Middle frontal gyrus (tissue), 1 donor: ENCODE measurements at regions not wholly inside any gene's neighbourhood (a gene's known extent, or its start where the extent isn't known, plus 50 kb on each side); places are given as distances from the start of the nearest gene placed in this dataset.

Experiments used
- DNase-seq: peaks from one replicate; pipeline ENCODE4 v3.0.0-alpha.2; 2015; ENCODE audit warnings: low spot score; ENCODE audit errors: extremely low spot score

DNA sequence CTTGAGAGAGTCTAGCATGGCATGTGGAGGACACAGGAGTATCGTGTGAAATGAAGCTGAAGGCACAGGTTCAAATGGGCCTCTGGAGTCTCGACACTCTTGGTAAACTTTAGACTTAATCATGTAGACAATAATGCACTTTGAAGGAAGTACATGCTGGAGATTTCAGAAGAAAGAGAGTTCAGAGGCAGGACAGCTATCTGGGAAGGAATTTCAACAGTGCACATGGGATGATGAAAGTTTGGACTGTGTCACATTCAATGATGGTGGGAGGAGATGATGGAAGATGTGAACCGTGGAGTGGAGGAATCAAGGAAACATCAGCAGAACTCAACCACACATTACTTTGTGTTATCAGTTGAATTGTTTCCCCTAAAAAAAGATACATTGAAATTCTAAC is 88.6 kb upstream of the PAPPA start:
- no peak for DNase-seq

DNA sequence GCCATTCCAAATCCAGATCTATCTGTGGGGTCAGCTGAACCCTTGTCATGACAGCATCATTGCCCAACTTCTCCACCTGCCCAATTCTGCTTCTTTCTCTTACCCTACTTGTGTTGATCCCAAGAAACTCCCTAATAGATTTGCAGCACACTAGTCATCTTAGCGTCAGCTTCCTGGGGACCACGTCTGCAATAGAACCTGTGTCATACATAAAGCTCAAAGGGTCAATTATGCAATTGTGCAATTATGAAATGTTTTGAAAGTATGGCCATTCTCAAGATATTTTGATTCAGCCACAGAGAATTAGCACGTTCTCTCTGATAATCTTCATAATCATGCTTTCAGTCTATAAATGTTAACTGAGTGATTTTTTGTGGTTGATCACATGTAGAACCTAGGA is 87.4 kb upstream of the PAPPA start:
- DNase-seq: no peak

DNA sequence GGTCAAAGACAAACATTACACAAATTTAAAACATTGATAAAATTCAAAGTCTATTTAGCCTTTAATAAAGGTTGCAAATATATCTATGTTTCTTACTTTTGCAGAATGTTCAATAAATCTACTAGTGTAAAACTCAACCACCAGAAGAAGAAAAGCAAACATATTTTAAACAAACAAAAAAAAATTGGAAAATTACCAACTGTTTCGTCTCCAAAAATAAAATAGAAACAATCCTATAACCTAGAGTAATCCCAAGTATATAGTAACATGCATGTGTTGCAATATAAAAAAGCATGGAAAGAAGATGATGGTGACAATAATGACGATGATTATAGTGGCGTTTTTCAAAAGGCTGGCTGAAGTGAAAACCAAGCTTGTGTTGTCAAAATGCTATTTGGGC is 86.0 kb upstream of the PAPPA start:
- DNase-seq: no peak

DNA sequence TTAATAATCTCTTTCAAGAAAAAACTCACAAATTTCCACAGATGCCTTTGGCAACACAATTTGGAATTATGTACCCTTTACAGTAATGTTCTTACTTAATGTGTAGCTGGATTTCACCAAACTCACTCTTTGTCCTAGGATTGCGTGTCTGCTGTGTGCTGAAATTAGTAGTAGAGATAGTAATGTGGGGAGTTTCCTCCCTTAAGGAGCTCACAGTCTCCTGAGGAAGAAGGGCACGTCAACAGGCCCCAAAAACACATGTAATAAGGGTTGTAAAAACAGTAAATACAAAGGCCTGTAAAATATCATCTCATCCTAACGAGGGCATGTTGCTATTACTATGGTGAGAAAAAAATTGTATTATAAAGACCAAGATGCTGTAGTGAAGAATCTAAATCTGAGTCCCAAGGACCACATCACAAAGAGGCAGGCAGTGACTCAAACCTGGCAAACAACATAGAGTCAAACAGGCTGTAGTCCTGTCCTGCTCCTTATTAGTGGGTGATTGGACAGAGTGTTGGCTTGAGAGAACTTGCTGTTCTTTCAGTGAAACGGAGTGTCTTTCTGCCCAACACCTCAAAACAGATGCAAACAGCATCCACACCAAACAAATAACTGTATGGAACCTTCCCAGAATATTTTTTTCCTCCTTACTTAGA is 83.2 kb upstream of the PAPPA start:
- DNase-seq: no peak

DNA sequence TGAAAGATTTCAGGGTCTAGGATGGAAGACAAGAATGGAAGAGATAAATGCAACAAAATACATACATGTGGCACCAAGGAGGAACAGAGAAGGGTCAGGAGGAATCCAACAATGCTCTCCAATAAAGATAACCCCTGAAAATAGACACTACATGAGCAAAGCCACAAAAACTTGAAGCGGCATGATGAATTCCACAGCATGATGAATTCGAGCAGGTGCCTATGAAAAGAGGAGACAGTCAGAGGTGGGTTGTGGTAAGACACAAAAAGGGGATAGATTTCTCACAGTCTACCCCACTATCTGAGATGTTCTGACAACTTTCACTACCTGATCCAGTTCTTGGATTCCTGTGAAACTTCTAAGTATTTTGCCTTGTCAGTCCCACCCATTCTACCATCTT is 81.5 kb upstream of the PAPPA start:
- no peak for DNase-seq

DNA sequence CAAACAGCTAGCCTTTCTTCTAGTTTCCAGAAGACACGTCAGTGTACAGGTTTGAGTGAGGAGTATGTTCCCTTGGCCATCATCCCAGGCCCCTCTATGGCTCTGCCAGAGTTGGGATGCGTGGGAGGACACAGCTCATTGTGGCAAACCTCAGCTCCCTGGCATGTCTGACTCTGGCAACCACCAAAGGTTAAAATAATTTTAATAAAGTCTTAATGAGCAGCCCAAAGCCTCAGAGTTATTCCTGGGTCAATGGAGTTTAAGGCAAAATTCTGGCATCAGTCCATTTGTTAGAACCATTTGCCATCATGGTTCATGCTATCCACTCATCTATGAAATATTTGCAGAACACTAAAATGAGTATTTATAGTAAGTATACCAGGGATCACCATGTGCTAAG is 79.8 kb upstream of the PAPPA start:
- DNase-seq: no peak

DNA sequence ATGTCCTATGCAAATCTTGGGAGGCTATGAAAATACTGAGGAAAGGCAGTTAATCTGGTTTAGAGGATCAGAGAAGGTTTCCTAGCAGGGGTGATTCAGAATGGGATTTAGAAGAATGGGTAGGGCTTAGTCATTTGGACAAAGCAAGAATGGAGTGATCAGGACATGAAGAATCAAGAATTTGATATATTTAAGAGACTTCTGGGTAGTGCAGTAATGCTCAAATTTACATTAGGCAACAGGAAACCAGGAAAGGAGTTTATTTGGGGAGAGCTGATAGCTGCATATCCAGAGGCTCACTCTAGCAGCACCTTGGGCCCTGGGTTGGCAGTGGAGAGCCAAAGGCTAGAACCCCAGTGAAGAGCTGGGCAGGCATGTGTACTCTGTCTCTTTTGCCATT is 78.9 kb upstream of the PAPPA start:
- no peak for DNase-seq

DNA sequence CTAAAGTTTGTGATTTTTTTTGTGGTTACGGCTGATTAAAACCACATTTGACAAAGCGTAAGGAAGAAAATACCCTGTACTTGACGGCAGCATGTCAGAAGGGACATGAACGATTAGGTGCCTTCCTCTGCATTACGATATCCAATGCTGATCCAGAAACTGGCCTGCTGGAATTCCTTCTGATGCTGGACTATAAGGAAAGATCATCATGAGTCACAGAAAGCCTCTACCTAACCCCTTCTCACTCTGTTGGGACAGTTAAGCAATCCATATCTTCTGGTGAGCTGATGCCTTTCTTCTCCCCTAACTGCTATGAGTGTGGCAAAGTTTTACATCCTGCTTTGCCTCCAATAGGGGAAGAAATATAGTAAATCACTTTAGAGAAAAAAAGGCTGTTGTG is 78.4 kb upstream of the PAPPA start:
- no peak for DNase-seq

DNA sequence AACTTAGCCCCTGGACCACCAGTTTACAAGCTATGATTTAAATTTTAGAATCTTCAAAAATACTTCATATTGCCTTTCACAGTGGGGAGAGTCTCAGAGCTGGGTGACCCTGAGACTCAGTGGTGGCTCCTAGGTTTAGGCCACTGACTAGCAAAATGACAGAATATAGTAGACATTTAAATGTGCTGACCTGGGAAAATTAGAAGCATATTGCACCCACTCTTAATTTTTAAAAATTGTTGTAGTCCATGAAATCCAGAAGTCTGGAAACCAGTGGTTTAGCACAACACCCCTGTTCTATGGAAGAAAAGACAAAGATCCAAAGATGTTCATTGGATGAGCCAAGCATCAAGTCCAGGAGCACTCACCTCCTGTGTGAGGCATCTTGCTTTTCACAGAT is 75.0 kb upstream of the PAPPA start:
- no peak for DNase-seq

DNA sequence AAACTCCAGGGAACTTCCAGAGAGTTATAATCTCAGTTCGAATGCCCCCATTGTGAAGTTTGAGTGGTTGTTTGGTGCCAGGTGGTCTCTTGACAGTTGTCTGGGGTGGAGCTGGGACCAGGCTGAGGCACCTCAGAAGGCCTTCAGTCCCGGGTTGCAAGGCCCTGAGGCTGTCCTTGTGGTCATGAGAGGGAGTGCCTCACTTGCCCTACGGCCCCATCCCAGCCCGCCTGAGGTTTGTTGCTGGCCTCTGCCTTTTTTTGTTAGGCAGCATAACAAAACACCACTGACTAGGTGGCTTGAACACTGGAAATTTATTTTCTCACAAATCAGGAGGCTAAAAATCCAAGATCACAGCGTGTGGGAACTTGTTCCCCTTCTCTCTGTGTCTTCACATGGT is 73.0 kb upstream of the PAPPA start:
- no peak for DNase-seq

DNA sequence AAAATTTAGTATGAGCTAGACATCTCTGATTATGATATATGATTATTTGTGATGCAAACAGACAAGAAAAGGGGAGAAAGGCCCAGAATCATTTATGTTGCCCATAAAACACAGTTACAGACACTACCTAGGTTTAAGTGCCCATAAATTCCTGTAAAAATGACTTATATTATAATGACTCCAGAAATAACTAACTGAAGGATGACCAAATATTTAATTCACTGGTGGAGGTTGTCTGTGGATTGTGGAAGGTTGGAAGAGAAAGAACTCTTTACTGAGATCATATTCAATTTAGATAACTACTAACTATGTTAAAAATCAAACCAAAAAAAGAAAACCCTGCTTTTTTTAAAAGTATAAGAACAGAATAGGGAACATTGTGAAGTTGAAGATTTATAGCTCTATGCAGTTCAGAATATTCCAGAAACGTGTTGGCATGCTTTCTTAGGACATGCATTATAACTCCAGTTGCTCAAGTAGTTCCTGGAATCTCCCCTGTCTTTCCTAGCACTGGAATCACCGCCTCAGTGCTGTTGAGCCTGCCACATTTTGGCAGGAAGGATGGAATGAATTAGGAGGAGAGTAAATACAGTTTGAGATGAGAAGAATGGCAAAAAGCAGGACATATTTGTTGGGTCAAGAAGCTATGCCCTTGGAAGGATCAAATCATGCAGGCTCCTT is 72.0 kb upstream of the PAPPA start:
- no peak for DNase-seq

DNA sequence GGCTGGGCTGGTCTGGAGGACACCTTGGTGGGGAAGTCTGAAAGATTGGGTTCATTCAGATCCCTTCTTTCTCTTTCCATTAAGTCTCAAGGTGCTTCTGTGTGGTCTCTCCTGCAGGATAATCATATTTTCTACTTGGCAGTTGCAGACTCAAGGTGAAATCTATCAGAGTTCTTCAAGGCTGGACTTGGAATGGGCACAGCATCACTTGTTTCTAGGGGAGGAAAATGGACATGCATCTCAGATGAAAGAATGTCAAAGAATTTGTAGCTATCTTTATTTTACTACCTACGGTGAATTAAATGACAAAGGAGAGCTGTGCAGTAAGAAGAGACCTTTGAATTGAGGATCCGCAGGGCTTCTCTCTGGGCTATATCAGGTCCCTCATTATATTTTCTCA is 69.8 kb upstream of the PAPPA start:
- DNase-seq: no peak

DNA sequence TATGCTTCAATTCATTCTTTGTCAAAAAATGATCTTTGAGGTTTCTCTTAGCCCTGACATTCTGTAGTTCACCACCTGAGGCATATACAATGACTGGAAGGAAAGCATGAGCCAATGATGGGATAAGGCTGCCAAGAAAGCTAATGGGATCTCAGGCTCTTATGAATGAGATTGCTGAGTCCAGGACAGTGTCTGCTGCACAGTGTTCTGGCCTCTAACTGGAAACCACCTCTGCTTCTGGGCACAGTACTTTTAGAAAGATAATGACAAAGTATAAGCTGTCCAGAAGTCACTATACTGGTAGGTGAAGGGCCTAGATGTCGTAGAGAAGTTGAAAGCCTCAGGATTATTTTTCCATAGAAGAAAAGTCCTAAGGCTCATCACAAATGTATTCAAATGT is 69.1 kb upstream of the PAPPA start:
- no peak for DNase-seq

DNA sequence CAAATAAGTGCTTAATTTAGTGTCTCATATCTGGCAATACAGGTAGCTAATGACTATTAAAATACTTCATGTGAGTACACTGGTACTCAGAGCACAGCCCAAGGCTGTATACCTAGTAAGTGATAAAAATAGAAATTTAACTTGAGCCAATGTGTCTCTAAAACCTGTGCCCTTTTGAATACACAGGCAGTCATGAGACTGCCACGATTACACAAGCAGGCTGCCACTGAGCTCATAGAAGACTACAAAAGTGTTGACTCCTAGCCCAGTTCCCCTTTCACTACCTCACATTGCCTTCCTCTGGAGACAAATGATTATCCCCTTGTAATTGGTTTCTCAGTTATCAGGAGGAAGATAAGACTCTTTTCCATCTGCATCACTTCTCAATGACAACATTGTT is 66.3 kb upstream of the PAPPA start:
- no peak for DNase-seq

DNA sequence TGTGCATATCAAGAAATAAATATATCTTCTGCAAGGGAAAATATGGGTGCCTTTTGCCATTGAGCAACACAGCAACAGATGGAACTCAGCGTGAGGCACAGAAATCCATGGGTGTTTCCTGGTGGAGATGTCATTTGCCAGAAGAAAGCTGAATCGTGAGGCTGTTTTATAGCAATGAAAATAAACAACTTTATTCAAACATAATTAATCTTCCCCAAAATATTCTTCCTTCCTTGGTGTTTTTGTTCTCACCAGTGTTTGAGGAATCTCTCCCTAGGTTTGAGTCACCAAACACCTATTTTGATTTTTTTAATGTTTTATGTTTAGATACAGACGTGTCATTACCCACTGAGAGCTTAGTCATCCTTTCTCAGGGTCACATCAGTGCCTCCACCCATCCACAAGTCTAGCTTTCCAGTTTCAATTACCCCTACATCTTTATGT is 65.8 kb upstream of the PAPPA start:
- DNase-seq: no peak

DNA sequence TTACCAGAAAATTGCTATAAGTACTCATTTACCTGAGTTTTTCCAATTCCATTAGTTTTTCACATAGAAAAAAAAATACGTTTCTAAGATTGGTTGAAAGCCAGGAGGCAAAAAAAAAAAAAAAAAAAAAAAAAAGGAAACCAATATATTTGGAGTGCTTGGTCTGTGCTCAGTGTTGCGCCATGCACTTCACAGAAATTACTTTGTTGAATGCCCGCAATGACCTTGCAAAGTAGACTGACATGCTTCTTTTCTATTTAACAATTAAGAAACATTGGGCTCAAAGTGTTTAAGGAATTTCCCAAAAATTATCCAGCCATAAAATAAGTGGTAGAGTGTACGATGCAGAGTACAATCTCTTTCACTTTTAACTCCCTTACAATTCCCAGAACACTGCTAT is 65.2 kb upstream of the PAPPA start:
- no peak for DNase-seq

DNA sequence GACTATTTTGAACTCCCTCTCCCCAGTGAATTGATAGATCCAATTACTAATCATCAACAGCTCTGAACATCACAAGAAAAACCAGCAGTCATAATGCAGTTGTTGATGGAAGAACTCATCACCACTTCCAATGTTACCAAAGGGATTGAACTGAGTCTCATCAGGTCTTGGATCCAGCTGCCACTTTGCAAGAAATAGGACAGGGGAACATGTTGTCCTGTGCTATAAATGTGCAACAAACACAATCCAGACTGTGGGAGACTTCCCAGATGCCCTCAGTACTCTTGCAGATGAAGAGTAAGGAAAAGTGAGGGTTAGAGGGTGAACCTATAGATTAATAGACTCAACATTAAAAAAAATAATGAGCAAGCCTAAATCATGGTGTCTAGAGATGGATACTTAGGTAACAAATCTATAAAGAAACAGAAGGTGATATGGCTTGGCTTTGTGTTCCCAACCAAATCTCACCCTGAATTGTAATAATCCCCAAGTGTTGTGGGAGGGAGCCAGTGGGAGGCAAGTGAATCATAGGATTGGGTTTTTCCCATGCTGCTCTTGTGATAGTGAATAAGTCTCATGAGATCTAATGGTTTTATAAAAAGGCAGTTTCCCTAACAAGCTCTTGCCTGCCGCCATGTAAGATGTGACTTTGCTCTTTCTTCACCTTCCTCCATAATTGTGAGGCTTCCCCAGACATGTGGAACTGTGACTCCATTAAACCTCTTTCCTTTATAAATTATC is 63.4 kb upstream of the PAPPA start:
- DNase-seq: no peak

DNA sequence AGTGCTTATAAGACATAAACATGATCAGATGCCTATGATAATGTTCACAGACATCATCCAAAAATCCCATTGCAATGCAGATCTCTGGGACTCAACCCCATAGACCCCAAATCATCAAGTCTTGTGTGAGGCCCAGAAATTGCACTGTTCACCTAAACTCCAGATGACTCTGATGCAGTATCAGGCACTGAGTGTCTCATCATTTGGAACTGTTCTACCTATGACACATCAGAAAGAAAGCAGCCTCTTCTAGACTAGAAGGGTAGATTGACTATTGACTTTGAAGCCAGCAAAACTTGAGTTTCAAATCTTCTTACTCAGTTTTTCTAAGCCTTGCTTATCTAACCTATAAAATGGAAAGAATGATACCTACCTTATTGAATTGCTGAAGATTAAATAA is 58.7 kb upstream of the PAPPA start:
- no peak for DNase-seq

DNA sequence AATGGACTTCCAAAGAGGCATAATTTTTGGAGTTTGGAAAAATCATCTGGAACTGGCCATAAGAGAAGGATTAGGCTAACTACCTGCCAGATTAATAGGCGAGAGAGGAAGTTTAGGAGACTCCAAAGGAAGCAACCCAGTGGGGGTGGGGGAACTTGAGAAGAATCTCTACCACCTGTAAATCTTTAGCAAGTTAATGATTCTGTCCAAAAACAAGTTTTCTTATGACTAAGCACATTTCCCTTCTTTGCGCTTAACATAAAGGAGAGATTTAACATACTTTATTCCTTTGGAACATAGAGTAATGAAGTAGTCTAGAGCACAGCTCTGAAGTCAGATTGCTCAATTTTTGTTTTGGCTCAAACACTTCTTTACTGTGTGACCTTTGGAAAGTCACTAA is 58.2 kb upstream of the PAPPA start:
- DNase-seq: no peak

DNA sequence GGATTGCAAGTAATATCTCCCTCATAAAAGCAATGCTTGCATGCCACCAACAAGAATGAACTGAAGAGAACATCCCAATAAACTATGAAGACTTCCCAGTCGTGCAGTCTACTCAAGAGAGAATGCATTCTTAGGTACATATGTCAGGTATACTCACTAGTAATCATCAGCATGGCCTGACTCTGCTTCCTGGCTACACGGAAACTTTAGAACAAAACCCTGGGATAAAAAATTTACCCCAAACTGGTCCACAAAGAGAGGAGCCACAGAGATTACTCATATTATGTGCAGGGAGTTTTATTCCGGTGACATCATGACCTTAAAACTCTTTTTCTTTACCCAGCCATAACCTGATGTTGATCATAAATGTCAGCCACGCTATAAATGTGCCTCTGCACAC is 57.5 kb upstream of the PAPPA start:
- no peak for DNase-seq

DNA sequence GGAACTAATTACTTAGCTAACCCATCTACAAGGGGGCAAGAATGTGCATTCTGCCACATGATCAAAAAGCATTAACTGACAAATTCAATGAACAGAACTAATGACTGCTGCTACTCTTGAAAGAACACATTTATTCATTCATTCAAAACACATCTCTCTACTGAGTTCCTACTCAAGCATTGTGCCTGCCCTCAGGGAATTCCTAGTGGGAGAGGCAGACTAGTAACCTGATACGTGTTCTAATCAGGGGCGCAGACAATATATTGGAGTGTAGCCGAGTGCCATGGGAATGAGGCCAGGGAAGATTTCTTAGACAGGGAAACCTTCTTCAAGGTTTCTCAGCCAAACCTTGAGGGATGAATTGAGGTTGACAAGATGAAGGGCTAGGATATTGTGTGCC is 56.7 kb upstream of the PAPPA start:
- DNase-seq: no peak

DNA sequence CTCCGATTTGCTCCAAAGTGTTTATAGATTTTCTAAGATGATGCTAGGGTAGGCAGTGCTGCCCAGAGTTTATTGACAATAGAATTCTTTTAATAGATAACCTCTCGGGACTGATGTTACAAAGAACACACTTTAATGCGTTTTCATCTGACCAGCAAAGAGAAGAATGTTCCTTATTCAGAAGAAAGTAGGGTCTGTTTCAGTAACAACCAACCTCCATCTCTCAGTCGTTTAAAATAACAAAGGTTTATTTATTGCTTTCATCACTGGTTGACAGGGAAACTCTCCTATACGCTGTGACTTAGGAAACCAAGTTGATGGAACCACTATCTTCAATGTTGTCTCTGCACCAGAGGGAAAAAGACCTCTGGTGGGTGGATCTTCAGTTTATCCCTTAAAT is 55.1 kb upstream of the PAPPA start:
- DNase-seq: no peak

DNA sequence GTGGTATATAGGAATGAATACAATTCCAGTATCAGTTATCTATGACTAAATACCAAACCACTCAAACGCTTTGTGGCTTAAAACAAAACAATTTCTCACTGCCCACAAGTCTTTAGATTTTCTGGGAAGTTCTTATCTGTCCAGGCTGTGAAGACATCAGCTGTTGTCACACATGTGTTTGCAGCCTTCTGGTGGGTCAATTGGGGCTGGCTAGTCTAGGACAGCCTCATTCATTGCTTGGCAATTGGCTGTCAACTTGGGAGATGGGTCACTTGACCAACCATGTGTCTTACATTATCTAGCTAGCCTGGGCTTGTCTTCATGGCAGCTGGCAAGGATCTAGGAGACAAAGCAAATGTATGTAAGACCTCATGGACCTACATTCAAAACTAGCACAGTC is 53.8 kb upstream of the PAPPA start:
- DNase-seq: no peak
